ENCODE measurements at regions not wholly inside any gene's neighbourhood (a gene's known extent, or its start where the extent isn't known, plus 50 kb on each side); places are given as distances from the start of the nearest gene placed in this dataset.

GRCh38 chr6:167526465-167527368 is 201.8 kb downstream of the TTLL2 start (continued):
- TF ChIP-seq RERE (CRISPR knock-in tag; IDR thresholded peaks at IDR 0.05; ENCODE audit: borderline replicate concordance) (no peak), RFX7 (CRISPR knock-in tag; IDR thresholded peaks at IDR 0.05) (no peak), MAFK (IDR thresholded peaks at IDR 0.05; ENCODE audit: low read length) (no peak), ZC3H4 (CRISPR knock-in tag; IDR thresholded peaks at IDR 0.05; ENCODE audit: borderline replicate concordance) (no peak), EZH2 (IDR thresholded peaks at IDR 0.05; ENCODE audit: borderline replicate concordance, low read depth, low read length) (no peak), ZNF740 (CRISPR knock-in tag; IDR thresholded peaks at IDR 0.05) (no peak), ZNF740 (tag; IDR thresholded peaks at IDR 0.05) (no peak)
